ENCODE measurements at regions not wholly inside any gene's neighbourhood (a gene's known extent, or its start where the extent isn't known, plus 50 kb on each side); places are given as distances from the start of the nearest gene placed in this dataset.

- Histone ChIP-seq H3K4me1 (ENCODE audit: control insufficient read depth, insufficient read depth, low read length) (peaks cover 24% of the 10 kb centered on the region), H3K36me3 (ENCODE audit: control insufficient read depth, insufficient read depth, low read length) (no peaks in the 10 kb centered on the region), H3K27me3 (ENCODE audit: control insufficient read depth, insufficient read depth, low read length) (no peaks in the 10 kb centered on the region), H3K27ac (ENCODE audit: low read length) (no peak overlapping the region), H3K4me3 (ENCODE audit: low read length) (no peak overlapping the region), H3K9me3 (ENCODE audit: control insufficient read depth, insufficient read depth, low read length) (no peaks in the 10 kb centered on the region)
- TF ChIP-seq CTCF (IDR thresholded peaks at IDR 0.05) = no peak
- peaks cover 26 to 27% of the 10 kb centered on the region in 2 donors for H3K4me1 Mint-ChIP-seq
- no peak for DNase-seq
- no peak overlapping the region for H3K4me3 Mint-ChIP-seq
- WGBS (ENCODE audit: insufficient coverage) = 90% methylated on average over 15 of the region's 17 CpGs
- intact Hi-C loops (cut with micrococcal nuclease) = no loop called here
- no peak overlapping the region for H3K27ac Mint-ChIP-seq
- no peaks in the 10 kb centered on the region for H3K27me3 Mint-ChIP-seq (ENCODE audit: low read depth in 2 of 2)
- no peaks in the 10 kb centered on the region for H3K36me3 Mint-ChIP-seq
- no peaks in the 10 kb centered on the region for H3K9me3 Mint-ChIP-seq
- no peak for ATAC-seq
These were observed 93.4 kb upstream of the CHD2 start for GRCh38 chr15:92806763-92807162.

GRCh38 chr15:92807971-92808571, 92.1 kb upstream of the CHD2 start:
- DNase-seq (peak in 1 of 2 donors; percentile 55), ATAC-seq (no peak)
- no peaks in the 10 kb centered on the region for H3K9me3 ChIP-seq (ENCODE audit: control insufficient read depth, insufficient read depth, low read length)
- WGBS (ENCODE audit: insufficient coverage) = 63% methylated on average over 14 of the region's 14 CpGs
- no peaks in the 10 kb centered on the region for H3K27me3 ChIP-seq (ENCODE audit: control insufficient read depth, insufficient read depth, low read length)
- peak overlapping the region; percentile 75 for H3K27ac ChIP-seq (ENCODE audit: low read length)
- no peak for TF ChIP-seq CTCF (IDR thresholded peaks at IDR 0.05)
- H3K27ac Mint-ChIP-seq = peak overlapping the region; percentile 95 to 96
- H3K36me3 ChIP-seq (ENCODE audit: control insufficient read depth, insufficient read depth, low read length) = no peaks in the 10 kb centered on the region
- no peaks in the 10 kb centered on the region for H3K36me3 Mint-ChIP-seq
- peak overlapping the region; percentile 42 for H3K4me3 ChIP-seq (ENCODE audit: low read length)
- H3K4me3 Mint-ChIP-seq = peak overlapping the region; percentile 90
- H3K27me3 Mint-ChIP-seq (ENCODE audit: low read depth in 2 of 2) = no peaks in the 10 kb centered on the region
- intact Hi-C loops (cut with micrococcal nuclease) = no loop called here
- no peaks in the 10 kb centered on the region for H3K9me3 Mint-ChIP-seq
- H3K4me1 ChIP-seq (ENCODE audit: control insufficient read depth, insufficient read depth, low read length) = peaks cover 24% of the 10 kb centered on the region
- H3K4me1 Mint-ChIP-seq = peaks cover 26 to 27% of the 10 kb centered on the region in 2 donors

- Mint-ChIP-seq H3K27me3 (ENCODE audit: low read depth in 2 of 2) (no peaks in the 10 kb centered on the region), H3K4me3 (peak overlapping the region; percentile 91), H3K27ac (peak overlapping the region; percentile 95 to 96), H3K9me3 (no peaks in the 10 kb centered on the region), H3K4me1 (peaks cover 26 to 27% of the 10 kb centered on the region in 2 donors), H3K36me3 (no peaks in the 10 kb centered on the region)
- H3K27ac ChIP-seq (ENCODE audit: low read length) = peak overlapping the region; percentile 75
- H3K9me3 ChIP-seq (ENCODE audit: control insufficient read depth, insufficient read depth, low read length) = no peaks in the 10 kb centered on the region
- intact Hi-C loops (cut with micrococcal nuclease) = loop anchor here (1.0 kb wide), 4 partner anchors 23 to 110 kb away; no protein-coding TSS in a partner anchor
- no peak for DNase-seq
- no peaks in the 10 kb centered on the region for H3K36me3 ChIP-seq (ENCODE audit: control insufficient read depth, insufficient read depth, low read length)
- TF ChIP-seq CTCF (IDR thresholded peaks at IDR 0.05) = no peak
- H3K27me3 ChIP-seq (ENCODE audit: control insufficient read depth, insufficient read depth, low read length) = no peaks in the 10 kb centered on the region
- WGBS (ENCODE audit: insufficient coverage) = 4% methylated on average over 29 of the region's 30 CpGs
- H3K4me3 ChIP-seq (ENCODE audit: low read length) = peak overlapping the region; percentile 42
- ATAC-seq = peak; percentile 3 to 10 (median 5)
- peaks cover 24% of the 10 kb centered on the region for H3K4me1 ChIP-seq (ENCODE audit: control insufficient read depth, insufficient read depth, low read length)
These were observed 91.5 kb upstream of the CHD2 start for GRCh38 chr15:92808598-92809063.
